Panc1 (cell line): ENCODE measurements at regions not wholly inside any gene's neighbourhood (a gene's known extent, or its start where the extent isn't known, plus 50 kb on each side); places are given as distances from the start of the nearest gene placed in this dataset.

Experiments
- ATAC-seq: fragments of 200-7000 bp; cut with Tn5 transposase; 2 replicates; pipeline ENCODE4 v1.9.1; 2020; ENCODE audit warnings: mild to moderate bottlenecking, moderate library complexity
- BruUV-seq: library from RNA; stranded (reverse); fragments of 400-500 nt; replicated peaks from 2 replicates; lab custom pipeline; 2021; lab: Mats Ljungman, UMichigan
- CTCF ChIA-PET: fragments of 300-600 bp; sonication (Branson Sonifier 250); formaldehyde crosslinking; loops from one replicate; lab custom pipeline; 2022; ENCODE audit warnings: antibody characterized with exemption; lab: Charles Lee
- POLR2A ChIA-PET: fragments of 300-600 bp; sonication (Branson Sonifier 250); formaldehyde crosslinking; loops from one replicate; lab custom pipeline; 2022; ENCODE audit warnings: antibody characterized with exemption; lab: Charles Lee
- DNase-seq: peaks from one replicate; pipeline ENCODE4 v3.0.0-alpha.2; 2010; ENCODE audit warnings: low read depth, low spot score
- H3K27ac ChIP-seq: 2 replicates; pipeline ENCODE4 v1.5.1; 2011; ENCODE audit warnings: mild to moderate bottlenecking, low read length, inconsistent platforms
- H3K27me3 ChIP-seq: fragments of 200-500 bp; sonication (Bioruptor generic); 2 replicates; pipeline ENCODE4 v1.6.0; 2014; ENCODE audit warnings: low read length, inconsistent platforms; ENCODE audit not compliant: control insufficient read depth, insufficient read depth
- H3K36me3 ChIP-seq: fragments of 200-500 bp; sonication (Bioruptor generic); 2 replicates; pipeline ENCODE4 v1.5.1; 2014; ENCODE audit warnings: inconsistent platforms, mild to moderate bottlenecking, low read length, moderate library complexity; ENCODE audit not compliant: control insufficient read depth, insufficient read depth
- H3K4me1 ChIP-seq: 2 replicates; pipeline ENCODE4 v1.5.1; 2011; ENCODE audit warnings: inconsistent platforms, mild to moderate bottlenecking, low read length, moderate library complexity; ENCODE audit not compliant: control insufficient read depth, insufficient read depth
- H3K4me3 ChIP-seq, 2 experiments: 2 replicates each; pipeline ENCODE4 v1.5.1; 2011 to 2012; ENCODE audit warnings: low read depth in 2 of 2, low read length in 2 of 2, mild to moderate bottlenecking in 2 of 2, inconsistent platforms in 1 of 2, moderate library complexity in 1 of 2
- H3K9me3 ChIP-seq: fragments of 200-500 bp; sonication (Bioruptor generic); 2 replicates; pipeline ENCODE4 v1.5.1; 2014; ENCODE audit warnings: low read depth, mild to moderate bottlenecking, inconsistent platforms, low read length, moderate library complexity; ENCODE audit not compliant: control insufficient read depth, insufficient read depth
- POLR2AphosphoS5 ChIP-seq: IDR thresholded peaks from 2 replicates; pipeline ENCODE4 v1.6.1; 2012; ENCODE audit warnings: mild to moderate bottlenecking, low read depth, low read length, moderate library complexity
- SIN3A ChIP-seq: IDR thresholded peaks from 2 replicates; pipeline ENCODE4 v1.6.1; 2012; ENCODE audit warnings: low read depth, mild to moderate bottlenecking, low read length, moderate library complexity, borderline replicate concordance; ENCODE audit not compliant: insufficient read depth
- TCF7L2 ChIP-seq: IDR thresholded peaks from 2 replicates; pipeline ENCODE4 v1.6.1; 2011; ENCODE audit warnings: mild to moderate bottlenecking, low read depth, low read length, inconsistent platforms
- in situ Hi-C: cut with HindIII; loops from 2 replicates; pipeline ENCODE4 v1.10.0; 2016; ENCODE audit warnings: low sequenced_read_pairs, low pct_unique_long_range_greater_than_20kb
- intact Hi-C: fragments of 100-400 bp; cut with micrococcal nuclease; formaldehyde crosslinking; loops from one replicate; pipeline ENCODE4 v1.10.0; 2022; ENCODE audit not compliant: unreplicated experiment
- TF ChIP-seq, protein P1 (sequence below): fragments of 450-650 bp; IDR thresholded peaks from 2 replicates; pipeline ENCODE4 v1.5.1; 2017; ENCODE audit warnings: mild to moderate bottlenecking
- TF ChIP-seq, protein P2 (sequence below), 2 experiments: IDR thresholded peaks; 2 replicates each; pipeline ENCODE4 v1.6.1; 2011 to 2012; ENCODE audit warnings: low read depth in 2 of 2, control low read depth in 1 of 2, low read length in 1 of 2, mild to moderate bottlenecking in 1 of 2, moderate library complexity in 1 of 2; ENCODE audit not compliant: insufficient read depth in 1 of 2

DNA sequence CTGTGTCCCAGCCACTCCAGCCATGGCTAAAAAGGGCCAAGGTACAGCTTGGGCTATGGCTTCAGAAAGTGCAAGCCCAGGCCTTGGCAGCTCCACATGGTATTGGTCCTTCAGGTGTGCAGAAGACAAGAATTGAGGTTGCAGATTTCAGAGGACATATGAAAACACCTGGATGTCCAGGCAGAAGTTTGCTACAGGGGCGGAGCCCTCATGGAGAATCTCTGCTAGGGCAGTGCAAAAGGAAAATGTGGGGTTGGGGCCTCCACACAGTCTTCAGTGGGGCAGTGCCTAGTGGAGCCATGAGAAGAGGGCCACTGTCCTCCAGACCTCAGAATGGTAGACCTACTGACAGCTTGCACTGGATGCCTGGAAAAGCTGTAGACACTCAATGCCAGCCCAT is 1074.1 kb downstream of the JRKL start:
- no TSS peak for BruUV-seq
- POLR2A ChIA-PET: no interaction called here
- intact Hi-C loops (no loop called here), in situ Hi-C loops (no loop called here)
- DNase-seq (no peak), ATAC-seq (no peak)
- Histone ChIP-seq H3K4me1 (no peaks in the 10 kb centered on the region), H3K27me3 (no peaks in the 10 kb centered on the region), H3K27ac (no peak overlapping the region), H3K9me3 (0 out of 2 replicates have a peak, but pooled peaks cover 3% of the 10 kb centered on the region), H3K4me3 (no peak overlapping the region), H3K36me3 (no peaks in the 10 kb centered on the region)
- TF ChIP-seq, protein P1, sequence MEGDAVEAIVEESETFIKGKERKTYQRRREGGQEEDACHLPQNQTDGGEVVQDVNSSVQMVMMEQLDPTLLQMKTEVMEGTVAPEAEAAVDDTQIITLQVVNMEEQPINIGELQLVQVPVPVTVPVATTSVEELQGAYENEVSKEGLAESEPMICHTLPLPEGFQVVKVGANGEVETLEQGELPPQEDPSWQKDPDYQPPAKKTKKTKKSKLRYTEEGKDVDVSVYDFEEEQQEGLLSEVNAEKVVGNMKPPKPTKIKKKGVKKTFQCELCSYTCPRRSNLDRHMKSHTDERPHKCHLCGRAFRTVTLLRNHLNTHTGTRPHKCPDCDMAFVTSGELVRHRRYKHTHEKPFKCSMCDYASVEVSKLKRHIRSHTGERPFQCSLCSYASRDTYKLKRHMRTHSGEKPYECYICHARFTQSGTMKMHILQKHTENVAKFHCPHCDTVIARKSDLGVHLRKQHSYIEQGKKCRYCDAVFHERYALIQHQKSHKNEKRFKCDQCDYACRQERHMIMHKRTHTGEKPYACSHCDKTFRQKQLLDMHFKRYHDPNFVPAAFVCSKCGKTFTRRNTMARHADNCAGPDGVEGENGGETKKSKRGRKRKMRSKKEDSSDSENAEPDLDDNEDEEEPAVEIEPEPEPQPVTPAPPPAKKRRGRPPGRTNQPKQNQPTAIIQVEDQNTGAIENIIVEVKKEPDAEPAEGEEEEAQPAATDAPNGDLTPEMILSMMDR: no peak
- TF ChIP-seq SIN3A: no peak
- TF ChIP-seq POLR2AphosphoS5: no peak
- TF ChIP-seq, protein P2, sequence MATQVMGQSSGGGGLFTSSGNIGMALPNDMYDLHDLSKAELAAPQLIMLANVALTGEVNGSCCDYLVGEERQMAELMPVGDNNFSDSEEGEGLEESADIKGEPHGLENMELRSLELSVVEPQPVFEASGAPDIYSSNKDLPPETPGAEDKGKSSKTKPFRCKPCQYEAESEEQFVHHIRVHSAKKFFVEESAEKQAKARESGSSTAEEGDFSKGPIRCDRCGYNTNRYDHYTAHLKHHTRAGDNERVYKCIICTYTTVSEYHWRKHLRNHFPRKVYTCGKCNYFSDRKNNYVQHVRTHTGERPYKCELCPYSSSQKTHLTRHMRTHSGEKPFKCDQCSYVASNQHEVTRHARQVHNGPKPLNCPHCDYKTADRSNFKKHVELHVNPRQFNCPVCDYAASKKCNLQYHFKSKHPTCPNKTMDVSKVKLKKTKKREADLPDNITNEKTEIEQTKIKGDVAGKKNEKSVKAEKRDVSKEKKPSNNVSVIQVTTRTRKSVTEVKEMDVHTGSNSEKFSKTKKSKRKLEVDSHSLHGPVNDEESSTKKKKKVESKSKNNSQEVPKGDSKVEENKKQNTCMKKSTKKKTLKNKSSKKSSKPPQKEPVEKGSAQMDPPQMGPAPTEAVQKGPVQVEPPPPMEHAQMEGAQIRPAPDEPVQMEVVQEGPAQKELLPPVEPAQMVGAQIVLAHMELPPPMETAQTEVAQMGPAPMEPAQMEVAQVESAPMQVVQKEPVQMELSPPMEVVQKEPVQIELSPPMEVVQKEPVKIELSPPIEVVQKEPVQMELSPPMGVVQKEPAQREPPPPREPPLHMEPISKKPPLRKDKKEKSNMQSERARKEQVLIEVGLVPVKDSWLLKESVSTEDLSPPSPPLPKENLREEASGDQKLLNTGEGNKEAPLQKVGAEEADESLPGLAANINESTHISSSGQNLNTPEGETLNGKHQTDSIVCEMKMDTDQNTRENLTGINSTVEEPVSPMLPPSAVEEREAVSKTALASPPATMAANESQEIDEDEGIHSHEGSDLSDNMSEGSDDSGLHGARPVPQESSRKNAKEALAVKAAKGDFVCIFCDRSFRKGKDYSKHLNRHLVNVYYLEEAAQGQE (IDR thresholded peaks at IDR 0.05; ENCODE audit: insufficient read depth in 1 of 2, low read depth in 2 of 2, low read length in 1 of 2): no peak
- no peak for TF ChIP-seq TCF7L2
- CTCF ChIA-PET: no interaction called here

DNA sequence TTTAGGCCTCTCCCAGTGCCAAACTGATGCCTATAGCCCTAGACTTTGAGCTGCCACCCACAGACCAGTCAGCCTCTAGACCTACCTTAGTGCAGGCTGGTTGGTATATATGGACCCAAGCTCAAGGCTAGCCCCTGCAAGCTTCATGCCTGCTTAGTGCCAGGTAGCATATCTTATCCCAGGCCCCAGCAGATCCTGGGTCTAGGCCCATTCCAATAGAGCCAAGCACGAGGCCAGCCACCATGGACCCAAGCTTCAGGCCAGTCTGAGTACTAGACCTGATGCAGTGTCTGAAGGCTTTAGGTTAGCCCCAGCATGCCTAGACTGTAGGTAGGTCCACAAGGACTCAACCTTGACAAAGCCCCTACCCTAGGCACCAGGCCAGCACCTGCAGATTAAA is 1081.7 kb downstream of the JRKL start:
- Histone ChIP-seq H3K27me3 (no peaks in the 10 kb centered on the region), H3K4me1 (no peaks in the 10 kb centered on the region), H3K9me3 (peaks cover 15% of the 10 kb centered on the region), H3K4me3 (no peak overlapping the region), H3K27ac (no peak overlapping the region), H3K36me3 (no peaks in the 10 kb centered on the region)
- DNase-seq: no peak
- BruUV-seq: no TSS peak
- TF ChIP-seq, protein P2 (IDR thresholded peaks at IDR 0.05; ENCODE audit: insufficient read depth in 1 of 2, low read depth in 2 of 2, low read length in 1 of 2): no peak
- no peak for TF ChIP-seq SIN3A
- TF ChIP-seq POLR2AphosphoS5: no peak
- TF ChIP-seq TCF7L2: no peak
- TF ChIP-seq, protein P1: no peak
- POLR2A ChIA-PET: no interaction called here
- in situ Hi-C loops (no loop called here), intact Hi-C loops (no loop called here)
- ATAC-seq: no peak
- CTCF ChIA-PET: no interaction called here
